ENCODE measurements at regions not wholly inside any gene's neighbourhood (a gene's known extent, or its start where the extent isn't known, plus 50 kb on each side); places are given as distances from the start of the nearest gene placed in this dataset.

DNA sequence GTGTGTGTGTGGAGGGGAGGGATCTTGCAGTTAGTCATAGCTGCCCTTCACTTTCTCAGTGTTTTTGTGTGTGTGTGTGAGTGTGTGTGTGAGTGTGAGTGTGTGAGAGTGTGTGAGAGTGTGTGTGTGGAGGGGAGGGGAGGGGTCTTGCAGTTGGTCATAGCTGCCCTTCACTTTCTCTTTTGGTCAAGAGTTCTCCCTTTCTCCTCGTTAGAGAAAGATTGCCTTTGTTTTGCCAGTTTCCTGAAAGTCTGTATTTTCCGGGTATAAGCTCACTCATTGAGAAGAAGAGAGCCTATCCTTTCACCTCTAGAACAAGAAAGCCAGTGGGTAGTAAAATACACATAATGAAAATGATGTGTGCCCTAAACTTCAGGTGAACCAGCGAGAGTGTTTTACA, 75.2 kb upstream of the ENPP6 start:
- H3K9me3 ChIP-seq (ENCODE audit: low read depth, low read length): no peaks in the 10 kb centered on the region
- no peak overlapping the region for H3K4me3 ChIP-seq (ENCODE audit: low read length)
- H3K4me1 ChIP-seq (ENCODE audit: insufficient read depth, low read length): peaks cover 38% of the 10 kb centered on the region
- no peaks in the 10 kb centered on the region for H3K27me3 ChIP-seq (ENCODE audit: insufficient read depth, low read length)

DNA sequence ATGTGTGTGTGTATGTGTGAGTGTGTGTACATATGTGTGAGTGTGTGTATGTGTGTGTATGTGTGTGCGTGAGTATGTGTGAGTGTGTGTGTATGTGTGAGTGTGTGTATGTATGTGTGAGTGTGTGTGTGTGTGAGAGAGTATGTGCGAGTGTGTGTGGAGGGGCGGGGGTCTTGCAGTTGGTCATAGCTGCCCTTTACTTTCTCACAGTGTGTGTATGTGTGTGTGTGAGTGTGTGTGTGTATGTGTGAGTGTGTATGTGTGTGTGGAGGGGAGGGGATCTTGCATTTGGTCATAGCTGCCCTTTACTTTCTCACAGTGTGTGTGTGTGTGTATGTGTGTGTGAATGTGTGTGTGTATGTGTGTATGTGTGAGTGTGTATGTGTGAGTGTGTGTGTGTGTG, 74.8 kb upstream of the ENPP6 start:
- Histone ChIP-seq H3K4me3 (ENCODE audit: low read length) (no peak overlapping the region), H3K4me1 (ENCODE audit: insufficient read depth, low read length) (peaks cover 42% of the 10 kb centered on the region), H3K27me3 (ENCODE audit: insufficient read depth, low read length) (no peaks in the 10 kb centered on the region)

DNA sequence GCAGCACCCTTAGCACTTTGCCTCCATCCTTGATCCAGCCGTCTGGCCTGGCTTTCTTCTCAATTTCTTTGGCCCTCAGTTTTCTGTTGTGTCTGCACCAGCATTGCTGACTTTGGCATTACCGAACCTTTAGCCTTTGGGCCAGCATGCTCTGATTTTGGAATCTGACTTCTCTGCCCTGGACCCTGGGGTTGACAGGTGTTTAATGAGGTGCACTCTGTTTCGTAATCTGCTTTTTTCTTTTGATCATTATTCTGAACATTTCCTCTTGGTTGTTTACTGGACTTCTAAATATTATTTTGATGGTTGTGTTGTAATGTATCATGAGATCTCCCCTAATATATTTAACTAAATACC, 71.5 kb upstream of the ENPP6 start:
- no peak overlapping the region for H3K4me3 ChIP-seq (ENCODE audit: low read length)
- no peaks in the 10 kb centered on the region for H3K27me3 ChIP-seq (ENCODE audit: insufficient read depth, low read length)
- H3K4me1 ChIP-seq (ENCODE audit: insufficient read depth, low read length): peaks cover 39% of the 10 kb centered on the region
- no peaks in the 10 kb centered on the region for H3K9me3 ChIP-seq (ENCODE audit: low read depth, low read length)

More for the DNA sequence above, 74.8 kb upstream of the ENPP6 start:
- no peaks in the 10 kb centered on the region for H3K9me3 ChIP-seq (ENCODE audit: low read depth, low read length)

DNA sequence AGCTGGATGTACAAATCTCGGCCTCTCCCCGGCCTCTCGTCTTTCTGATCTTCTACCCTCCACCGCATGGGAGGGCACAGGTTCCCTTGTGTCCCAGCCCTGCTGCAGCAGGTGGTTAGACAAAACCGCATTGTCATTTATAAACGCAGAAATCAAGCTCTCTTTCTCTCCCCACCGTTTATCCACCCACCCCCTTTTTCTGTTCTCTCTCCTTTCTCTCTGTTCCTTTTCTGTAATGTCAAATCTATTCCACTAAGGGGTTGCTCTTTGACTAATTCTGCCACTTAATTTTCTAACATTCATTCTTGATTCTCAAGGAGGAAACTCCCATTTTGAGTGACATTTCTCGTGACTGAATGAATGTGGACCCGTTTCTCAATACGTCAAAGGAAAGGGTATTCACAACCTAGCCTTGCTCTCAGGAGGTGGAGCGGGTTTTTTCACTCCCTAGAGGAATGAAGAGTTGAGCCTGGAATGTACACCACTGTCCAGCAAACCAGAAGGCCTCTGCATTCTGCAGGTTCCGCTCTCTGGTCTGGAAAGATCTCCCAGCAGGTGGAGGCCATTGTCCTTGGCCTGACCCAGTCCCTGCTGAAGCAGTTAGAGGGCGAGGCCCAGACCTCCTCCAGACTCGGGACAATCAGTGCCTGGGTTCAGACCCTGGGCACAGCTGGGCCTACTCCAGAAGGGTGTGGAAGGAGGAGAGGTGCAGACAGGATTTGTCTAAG, 70.9 kb upstream of the ENPP6 start:
- H3K9me3 ChIP-seq (ENCODE audit: low read depth, low read length): no peaks in the 10 kb centered on the region
- H3K4me1 ChIP-seq (ENCODE audit: insufficient read depth, low read length): peaks cover 37% of the 10 kb centered on the region
- no peaks in the 10 kb centered on the region for H3K27me3 ChIP-seq (ENCODE audit: insufficient read depth, low read length)
- no peak overlapping the region for H3K4me3 ChIP-seq (ENCODE audit: low read length)

DNA sequence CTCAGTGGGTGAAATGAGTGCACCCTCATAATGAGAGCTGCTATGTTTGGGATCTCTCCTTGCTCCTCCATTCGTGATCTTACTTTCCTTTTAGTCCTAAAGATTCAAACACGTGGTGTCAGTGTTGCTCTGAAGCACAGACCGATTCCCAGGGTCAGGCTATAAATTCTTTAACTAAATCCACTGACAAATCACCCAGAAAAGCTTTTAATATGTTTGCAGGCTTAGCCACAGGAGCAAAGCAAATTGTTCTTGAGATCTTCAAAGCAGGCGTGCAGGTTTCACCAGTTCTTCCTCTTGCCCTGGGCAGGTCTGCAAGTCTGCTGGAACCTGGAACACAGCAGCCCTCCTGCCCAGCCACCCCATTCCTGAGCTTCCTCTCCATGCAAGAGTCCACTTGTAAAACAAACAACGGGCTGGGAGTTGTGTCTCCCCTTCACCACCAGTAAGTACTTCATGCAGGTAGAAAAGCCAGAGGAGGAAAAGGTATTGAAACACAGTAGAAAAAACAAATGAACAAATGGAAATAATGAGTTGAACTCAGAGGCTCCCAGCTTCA, 70.1 kb upstream of the ENPP6 start:
- Histone ChIP-seq H3K9me3 (ENCODE audit: low read depth, low read length) (no peaks in the 10 kb centered on the region), H3K4me3 (ENCODE audit: low read length) (no peak overlapping the region), H3K27me3 (ENCODE audit: insufficient read depth, low read length) (no peaks in the 10 kb centered on the region), H3K4me1 (ENCODE audit: insufficient read depth, low read length) (peaks cover 37% of the 10 kb centered on the region)

DNA sequence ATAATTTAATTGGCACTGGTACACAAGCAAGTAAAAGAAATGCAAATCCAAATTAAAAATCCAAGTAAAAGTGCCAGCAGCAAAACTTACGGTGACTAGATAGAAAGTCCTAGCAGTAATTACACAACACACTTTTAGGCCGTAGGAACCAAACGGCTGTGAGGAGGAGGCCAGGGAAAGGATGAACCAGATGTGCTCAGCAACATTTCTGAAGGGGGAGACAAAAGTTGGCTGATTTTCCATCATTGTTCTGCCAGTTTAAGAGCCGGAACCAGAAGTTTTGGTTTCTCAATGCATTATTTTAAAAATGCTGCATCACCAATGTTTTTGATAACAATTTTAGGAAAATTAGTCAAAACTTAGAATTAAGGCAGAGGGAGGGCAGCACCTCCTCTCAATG, 68.7 kb upstream of the ENPP6 start:
- Histone ChIP-seq H3K4me3 (ENCODE audit: low read length) (no peak overlapping the region), H3K9me3 (ENCODE audit: low read depth, low read length) (no peaks in the 10 kb centered on the region)

DNA sequence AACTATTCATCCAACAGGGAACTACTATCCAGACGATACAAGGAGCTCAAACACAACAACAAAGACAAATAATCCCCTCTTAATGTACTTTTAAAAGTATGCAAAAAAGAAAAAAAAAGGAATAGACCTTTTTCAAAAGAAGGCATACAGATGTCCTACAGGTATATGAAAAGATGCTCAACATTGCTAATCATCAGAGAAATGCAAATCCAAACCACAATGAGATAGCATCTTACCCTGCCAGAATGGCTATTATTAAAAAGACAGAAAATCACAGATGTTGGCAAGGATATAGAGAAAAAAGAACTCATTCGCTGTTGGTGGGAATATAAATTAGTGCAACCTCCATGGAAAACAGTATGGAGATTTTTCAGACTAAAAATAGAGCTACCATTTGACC, 67.1 kb upstream of the ENPP6 start:
- H3K9me3 ChIP-seq (ENCODE audit: low read depth, low read length): no peaks in the 10 kb centered on the region
- peaks cover 60% of the 10 kb centered on the region for H3K4me1 ChIP-seq (ENCODE audit: insufficient read depth, low read length)
- no peaks in the 10 kb centered on the region for H3K27me3 ChIP-seq (ENCODE audit: insufficient read depth, low read length)
- H3K4me3 ChIP-seq (ENCODE audit: low read length): no peak overlapping the region

More for the DNA sequence above, 68.7 kb upstream of the ENPP6 start:
- H3K4me1 ChIP-seq (ENCODE audit: insufficient read depth, low read length): peaks cover 44% of the 10 kb centered on the region
- H3K27me3 ChIP-seq (ENCODE audit: insufficient read depth, low read length): no peaks in the 10 kb centered on the region

DNA sequence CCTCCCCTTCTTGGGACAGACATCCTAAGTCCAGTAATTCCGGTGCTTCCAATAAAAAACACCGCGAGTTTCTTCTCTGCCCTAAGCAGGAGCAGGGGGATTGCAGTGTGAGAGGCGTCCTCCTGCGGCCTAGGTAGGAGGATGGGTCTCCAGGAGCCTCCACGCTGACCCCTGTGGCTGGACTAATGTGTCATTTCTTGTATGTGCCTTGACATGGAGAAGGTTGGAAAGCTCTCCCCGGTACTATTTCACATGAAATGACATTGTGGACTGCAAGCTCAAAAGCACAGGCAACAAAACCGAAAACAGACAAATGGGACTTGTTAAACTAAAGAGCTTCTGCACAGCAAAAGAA, 66.6 kb upstream of the ENPP6 start:
- H3K4me3 ChIP-seq (ENCODE audit: low read length): no peak overlapping the region
- peaks cover 60% of the 10 kb centered on the region for H3K4me1 ChIP-seq (ENCODE audit: insufficient read depth, low read length)
- no peaks in the 10 kb centered on the region for H3K27me3 ChIP-seq (ENCODE audit: insufficient read depth, low read length)
- H3K9me3 ChIP-seq (ENCODE audit: low read depth, low read length): no peaks in the 10 kb centered on the region

DNA sequence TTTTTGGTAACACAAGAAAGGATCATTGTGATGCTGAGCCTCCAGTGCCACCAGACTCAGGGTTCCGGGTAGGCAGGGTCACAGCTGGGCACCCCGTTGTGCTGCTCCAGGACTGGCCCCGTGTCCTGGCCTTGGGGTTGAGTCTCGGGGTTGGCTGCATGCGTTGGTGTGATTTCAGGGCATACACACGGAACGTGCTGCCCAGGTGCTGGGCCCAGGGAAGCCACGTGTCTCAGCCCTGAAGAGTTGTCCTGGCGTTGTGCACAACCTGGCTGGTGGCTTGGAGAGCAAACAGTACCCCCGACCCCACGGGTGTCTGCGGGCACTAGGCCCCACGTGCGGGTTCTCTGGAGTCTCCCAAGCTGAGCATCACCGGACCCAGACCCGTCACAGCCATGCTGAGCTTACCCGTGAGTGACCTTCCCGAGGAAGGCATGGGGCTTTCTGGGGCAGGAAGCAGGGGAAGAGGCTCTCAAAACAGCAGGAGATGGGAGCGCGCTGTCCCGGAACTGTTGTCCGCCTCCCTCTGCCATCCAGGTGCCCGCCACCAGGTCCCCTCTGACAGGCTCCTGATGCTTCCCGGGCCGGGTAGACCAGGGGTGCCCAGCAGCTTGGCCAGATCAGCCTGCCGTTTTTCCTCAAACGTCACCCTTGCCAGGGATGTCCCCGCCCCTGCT, 66.1 kb upstream of the ENPP6 start:
- Histone ChIP-seq H3K4me1 (ENCODE audit: insufficient read depth, low read length) (peaks cover 56% of the 10 kb centered on the region), H3K27me3 (ENCODE audit: insufficient read depth, low read length) (no peaks in the 10 kb centered on the region), H3K4me3 (ENCODE audit: low read length) (no peak overlapping the region), H3K9me3 (ENCODE audit: low read depth, low read length) (no peaks in the 10 kb centered on the region)

DNA sequence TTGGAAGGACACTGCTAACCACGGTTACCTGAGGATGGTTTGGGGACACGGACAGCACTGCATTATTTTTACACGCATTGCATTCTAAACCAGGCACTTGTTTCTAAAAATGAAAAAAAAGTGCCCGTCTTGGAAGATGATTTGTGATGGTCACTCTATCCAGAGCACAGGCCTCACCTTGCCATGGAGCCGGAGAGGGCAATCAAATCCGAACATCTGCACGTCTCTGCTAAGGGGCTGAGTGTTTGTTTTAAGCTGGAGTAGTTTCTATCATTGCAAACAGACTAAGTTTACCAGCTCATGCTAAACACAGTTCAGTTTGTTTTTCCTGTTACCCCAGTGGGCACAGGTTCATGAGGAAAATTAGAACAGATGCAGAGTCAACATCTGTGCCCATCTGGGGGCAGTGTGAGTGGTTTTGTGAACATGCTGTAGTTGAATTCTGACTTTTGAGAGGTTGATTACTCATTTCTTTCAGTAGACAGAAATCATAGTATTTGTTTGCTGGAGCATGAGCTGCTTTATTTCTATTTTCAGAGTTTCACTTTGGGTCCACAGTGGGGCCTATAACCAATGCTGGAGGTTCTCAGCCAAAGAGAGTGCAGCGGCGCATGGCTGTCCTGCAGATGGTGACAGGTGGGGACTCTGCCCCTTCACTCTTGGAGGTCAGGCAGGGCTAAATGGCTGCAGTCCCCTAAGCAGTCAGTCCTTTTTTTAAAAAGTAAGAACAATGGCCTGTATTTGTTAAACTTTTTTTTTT, 65.4 kb upstream of the ENPP6 start:
- Histone ChIP-seq H3K9me3 (ENCODE audit: low read depth, low read length) (no peaks in the 10 kb centered on the region), H3K4me3 (ENCODE audit: low read length) (no peak overlapping the region), H3K27me3 (ENCODE audit: insufficient read depth, low read length) (no peaks in the 10 kb centered on the region), H3K4me1 (ENCODE audit: insufficient read depth, low read length) (peaks cover 49% of the 10 kb centered on the region)

DNA sequence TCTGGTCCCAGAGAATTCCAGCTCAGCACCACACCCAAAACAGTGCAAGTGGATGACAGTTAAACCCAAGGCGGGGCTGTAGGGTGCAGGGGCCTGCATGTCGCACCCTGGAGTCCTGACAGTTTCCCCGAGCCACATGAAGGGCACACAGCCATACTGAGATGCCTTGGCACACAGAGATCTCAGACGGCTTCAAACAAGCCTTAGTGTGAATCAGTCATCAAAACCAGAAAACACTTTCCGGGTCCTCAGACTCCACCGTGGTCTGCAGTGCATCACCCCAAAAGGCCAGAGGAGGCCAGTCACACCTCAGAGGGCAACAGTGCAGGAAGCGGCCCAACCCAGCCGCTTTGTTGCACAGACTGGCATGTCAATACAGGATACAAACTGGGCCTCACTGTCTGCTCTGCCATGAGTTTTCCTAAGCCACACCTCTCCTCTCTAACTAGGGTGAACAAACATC, 64.6 kb upstream of the ENPP6 start:
- Histone ChIP-seq H3K4me3 (ENCODE audit: low read length) (no peak overlapping the region), H3K9me3 (ENCODE audit: low read depth, low read length) (no peaks in the 10 kb centered on the region), H3K4me1 (ENCODE audit: insufficient read depth, low read length) (peaks cover 42% of the 10 kb centered on the region), H3K27me3 (ENCODE audit: insufficient read depth, low read length) (no peaks in the 10 kb centered on the region)

DNA sequence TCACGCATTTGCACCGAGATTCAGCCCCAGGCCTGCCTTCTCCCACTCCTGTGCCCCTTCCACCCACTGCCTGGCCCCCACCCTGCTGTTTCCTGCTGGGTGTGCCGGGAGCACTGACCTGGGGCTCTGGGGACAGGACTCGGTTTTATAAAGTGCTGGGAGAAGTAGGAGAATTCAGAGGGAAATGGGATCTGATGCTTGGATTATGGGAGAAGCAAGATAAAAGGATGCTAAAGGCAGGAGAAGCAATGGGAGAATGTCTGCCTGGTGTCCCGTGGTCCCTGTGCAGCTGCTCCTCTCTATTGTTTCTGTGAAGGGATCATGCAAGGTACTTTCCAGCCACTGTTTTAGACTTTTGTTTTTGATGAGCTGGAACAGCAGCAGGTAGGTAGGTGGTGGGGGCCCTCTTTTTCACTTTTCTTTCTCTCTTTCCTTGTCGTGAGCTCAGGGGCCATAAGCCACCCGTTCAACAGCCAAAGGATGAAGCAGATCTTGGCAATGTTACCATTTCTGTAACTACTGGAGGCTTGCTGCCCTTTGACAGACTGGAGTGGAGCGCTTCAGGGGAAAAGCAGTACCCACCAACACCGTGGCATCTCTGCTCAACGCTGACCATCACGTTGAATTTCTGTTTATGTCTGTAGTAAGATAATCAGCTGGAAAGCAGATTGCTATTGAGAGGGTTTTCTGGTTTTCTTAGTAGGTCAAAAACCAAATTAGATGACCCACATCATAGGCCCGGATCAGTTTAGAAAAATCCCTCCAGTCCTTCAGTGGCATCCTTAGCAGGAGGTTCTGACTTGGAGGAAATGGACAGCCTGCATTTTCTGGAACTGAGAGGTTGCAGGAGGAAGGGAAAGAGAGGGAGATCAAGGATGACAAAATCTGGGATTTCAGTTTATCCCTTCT, 63.8 kb upstream of the ENPP6 start:
- H3K4me3 ChIP-seq (ENCODE audit: low read length): no peak overlapping the region
- peaks cover 42% of the 10 kb centered on the region for H3K4me1 ChIP-seq (ENCODE audit: insufficient read depth, low read length)
- no peaks in the 10 kb centered on the region for H3K27me3 ChIP-seq (ENCODE audit: insufficient read depth, low read length)
- no peaks in the 10 kb centered on the region for H3K9me3 ChIP-seq (ENCODE audit: low read depth, low read length)

DNA sequence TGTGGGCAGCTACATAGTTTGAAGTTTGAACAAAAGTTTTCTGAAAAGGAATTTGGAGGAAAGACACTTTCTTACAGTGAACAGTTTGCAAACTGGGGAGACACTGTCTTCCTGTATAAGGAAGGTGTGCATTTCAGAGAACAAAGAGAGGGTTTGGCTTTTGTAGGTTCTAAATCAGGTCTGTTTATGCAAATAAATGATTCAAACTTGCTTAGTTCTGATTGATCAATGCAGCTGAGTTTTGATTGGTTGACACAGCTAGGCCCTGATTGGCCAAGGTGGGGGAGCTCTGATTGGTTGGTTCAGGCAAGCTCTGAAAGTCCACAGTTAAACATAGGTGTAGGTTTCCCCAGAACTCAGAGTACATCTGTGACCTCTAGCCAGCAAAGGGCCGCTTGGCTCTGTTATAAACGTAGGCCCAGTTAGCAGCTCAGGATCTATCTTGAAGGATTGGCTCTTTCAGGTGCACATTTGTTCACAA, 63.0 kb upstream of the ENPP6 start:
- Histone ChIP-seq H3K4me3 (ENCODE audit: low read length) (no peak overlapping the region), H3K4me1 (ENCODE audit: insufficient read depth, low read length) (peaks cover 42% of the 10 kb centered on the region), H3K9me3 (ENCODE audit: low read depth, low read length) (no peaks in the 10 kb centered on the region), H3K27me3 (ENCODE audit: insufficient read depth, low read length) (no peaks in the 10 kb centered on the region)

DNA sequence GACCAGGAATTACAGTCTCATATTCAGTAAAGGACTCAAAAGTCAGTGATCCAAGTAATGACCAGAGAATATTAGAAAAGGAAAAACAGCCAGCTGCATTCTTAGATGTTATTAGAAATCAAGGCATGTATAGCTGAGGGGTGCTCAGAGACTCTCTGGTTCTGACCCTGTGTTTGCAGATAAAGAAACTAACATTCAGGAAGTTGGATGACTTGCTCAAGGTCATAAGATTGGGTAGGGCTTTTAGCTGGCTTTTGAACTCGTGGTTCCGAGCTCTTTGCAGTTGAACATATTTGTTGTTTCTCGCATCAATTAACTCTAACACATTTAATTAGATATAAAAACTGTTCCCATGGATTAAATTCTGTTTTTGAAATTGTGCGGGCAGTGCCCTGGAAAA, 62.5 kb upstream of the ENPP6 start:
- Histone ChIP-seq H3K27me3 (ENCODE audit: insufficient read depth, low read length) (no peaks in the 10 kb centered on the region), H3K4me1 (ENCODE audit: insufficient read depth, low read length) (peaks cover 42% of the 10 kb centered on the region), H3K4me3 (ENCODE audit: low read length) (no peak overlapping the region), H3K9me3 (ENCODE audit: low read depth, low read length) (no peaks in the 10 kb centered on the region)
